ENCODE measurements at regions not wholly inside any gene's neighbourhood (a gene's known extent, or its start where the extent isn't known, plus 50 kb on each side); places are given as distances from the start of the nearest gene placed in this dataset.

GRCh38 chr2:204145263-204145751 is 208.7 kb downstream of the ICOS start (continued):
- TF ChIP-seq SMAD3 (CRISPR knock-in tag; IDR thresholded peaks at IDR 0.05) (peak; percentile 49; the same call in 1 of the 2 replicates), ZNF605 (CRISPR knock-in tag; IDR thresholded peaks at IDR 0.05) (peak; percentile 59; the same call in 1 of the 2 replicates), CREB3 (CRISPR knock-in tag; IDR thresholded peaks at IDR 0.05) (no peak), NR1H2 (CRISPR knock-in tag; IDR thresholded peaks at IDR 0.05; ENCODE audit: borderline replicate concordance, low read depth) (no peak), JDP2 (CRISPR knock-in tag; IDR thresholded peaks at IDR 0.05; ENCODE audit: borderline replicate concordance) (no peak), MAFK (conservative IDR thresholded peaks at IDR 0.05 in 1 of 2, IDR thresholded peaks at IDR 0.05 in 1 of 2; ENCODE audit: low read length in 2 of 2) (no peak), ZC3H4 (CRISPR knock-in tag; IDR thresholded peaks at IDR 0.05; ENCODE audit: borderline replicate concordance) (no peak), PHF8 (CRISPR knock-in tag; IDR thresholded peaks at IDR 0.05) (no peak), KDM2A (CRISPR knock-in tag; IDR thresholded peaks at IDR 0.05; ENCODE audit: borderline replicate concordance, low read depth) (peak; percentile 73; the same call in 1 of the 2 replicates), CTCF (CRISPR knock-in tag; IDR thresholded peaks at IDR 0.05) (peak; percentile 96), PPARG (CRISPR knock-in tag; conservative IDR thresholded peaks at IDR 0.05) (0 out of 2 replicates have a peak, but pooled peaks have one; percentile 42), PITX1 (CRISPR knock-in tag; IDR thresholded peaks at IDR 0.05) (0 out of 2 replicates have a peak, but pooled peaks have one; percentile 26), MIXL1 (CRISPR knock-in tag; IDR thresholded peaks at IDR 0.05) (0 out of 2 replicates have a peak, but pooled peaks have one; percentile 30), PATZ1 (CRISPR knock-in tag; IDR thresholded peaks at IDR 0.05) (peak; percentile 60; the same call in 1 of the 2 replicates), THAP11 (CRISPR knock-in tag; IDR thresholded peaks at IDR 0.05) (peak; percentile 27; the same call in 1 of the 2 replicates), HES4 (CRISPR knock-in tag; IDR thresholded peaks at IDR 0.05; ENCODE audit: borderline replicate concordance) (no peak), ELF4 (CRISPR knock-in tag; IDR thresholded peaks at IDR 0.05; ENCODE audit: borderline replicate concordance) (no peak), YY1 (IDR thresholded peaks at IDR 0.05; ENCODE audit: insufficient read depth, insufficient replicate concordance, low read depth, low read length) (peak; percentile 59)
